ENCODE measurements at regions not wholly inside any gene's neighbourhood (a gene's known extent, or its start where the extent isn't known, plus 50 kb on each side); places are given as distances from the start of the nearest gene placed in this dataset.

DNA sequence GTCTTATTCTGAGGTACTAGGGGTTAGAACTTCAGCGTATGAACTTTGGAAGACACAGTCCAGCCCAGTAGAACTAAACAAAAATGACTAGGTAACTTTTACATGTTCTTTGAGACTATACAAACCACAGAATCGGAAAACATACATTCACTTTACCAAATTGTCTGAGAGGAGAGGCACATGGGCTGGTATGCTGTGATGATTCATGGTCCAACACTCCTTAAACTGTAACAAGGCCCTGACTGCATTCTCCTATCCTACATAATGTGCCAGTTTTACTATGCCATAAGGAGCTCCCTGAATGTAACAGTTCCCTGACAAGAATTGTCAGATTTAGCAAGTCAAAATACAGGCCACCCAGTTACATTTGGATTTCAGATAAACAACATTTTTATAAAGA lies 640.0 kb downstream of the RAB28 start (continued):
- TF ChIP-seq, protein P1, sequence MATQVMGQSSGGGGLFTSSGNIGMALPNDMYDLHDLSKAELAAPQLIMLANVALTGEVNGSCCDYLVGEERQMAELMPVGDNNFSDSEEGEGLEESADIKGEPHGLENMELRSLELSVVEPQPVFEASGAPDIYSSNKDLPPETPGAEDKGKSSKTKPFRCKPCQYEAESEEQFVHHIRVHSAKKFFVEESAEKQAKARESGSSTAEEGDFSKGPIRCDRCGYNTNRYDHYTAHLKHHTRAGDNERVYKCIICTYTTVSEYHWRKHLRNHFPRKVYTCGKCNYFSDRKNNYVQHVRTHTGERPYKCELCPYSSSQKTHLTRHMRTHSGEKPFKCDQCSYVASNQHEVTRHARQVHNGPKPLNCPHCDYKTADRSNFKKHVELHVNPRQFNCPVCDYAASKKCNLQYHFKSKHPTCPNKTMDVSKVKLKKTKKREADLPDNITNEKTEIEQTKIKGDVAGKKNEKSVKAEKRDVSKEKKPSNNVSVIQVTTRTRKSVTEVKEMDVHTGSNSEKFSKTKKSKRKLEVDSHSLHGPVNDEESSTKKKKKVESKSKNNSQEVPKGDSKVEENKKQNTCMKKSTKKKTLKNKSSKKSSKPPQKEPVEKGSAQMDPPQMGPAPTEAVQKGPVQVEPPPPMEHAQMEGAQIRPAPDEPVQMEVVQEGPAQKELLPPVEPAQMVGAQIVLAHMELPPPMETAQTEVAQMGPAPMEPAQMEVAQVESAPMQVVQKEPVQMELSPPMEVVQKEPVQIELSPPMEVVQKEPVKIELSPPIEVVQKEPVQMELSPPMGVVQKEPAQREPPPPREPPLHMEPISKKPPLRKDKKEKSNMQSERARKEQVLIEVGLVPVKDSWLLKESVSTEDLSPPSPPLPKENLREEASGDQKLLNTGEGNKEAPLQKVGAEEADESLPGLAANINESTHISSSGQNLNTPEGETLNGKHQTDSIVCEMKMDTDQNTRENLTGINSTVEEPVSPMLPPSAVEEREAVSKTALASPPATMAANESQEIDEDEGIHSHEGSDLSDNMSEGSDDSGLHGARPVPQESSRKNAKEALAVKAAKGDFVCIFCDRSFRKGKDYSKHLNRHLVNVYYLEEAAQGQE (IDR thresholded peaks at IDR 0.05; ENCODE audit: unreplicated experiment) = no peak
- TF ChIP-seq ZNF331 (CRISPR knock-in tag; IDR thresholded peaks at IDR 0.05; ENCODE audit: low read depth) (no peak), ZNF114 (CRISPR knock-in tag; IDR thresholded peaks at IDR 0.05) (no peak), CREB1 (CRISPR knock-in tag; IDR thresholded peaks at IDR 0.05; ENCODE audit: low read depth) (no peak)

DNA sequence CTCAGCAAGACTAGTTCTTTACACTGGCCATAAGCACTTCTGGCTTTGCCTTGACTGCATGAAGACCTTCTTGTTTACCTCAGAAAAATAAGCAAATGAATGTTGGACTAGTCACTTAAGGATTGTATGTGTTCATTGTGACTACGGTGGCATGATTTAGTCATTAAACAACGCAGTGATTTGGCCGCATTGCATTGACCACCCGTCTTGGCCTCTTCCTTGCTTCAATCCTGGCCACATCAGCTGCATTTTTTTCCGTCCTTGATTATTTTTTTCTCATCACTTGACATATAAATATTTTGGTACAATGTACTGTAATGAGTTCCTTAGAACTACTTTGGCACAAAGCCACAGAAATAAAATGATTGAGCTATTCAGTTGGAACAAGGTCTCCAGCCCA lies 656.2 kb downstream of the RAB28 start:
- H3K4me1 Mint-ChIP-seq = no peaks in the 10 kb centered on the region
- no peak overlapping the region for H3K27ac ChIP-seq (ENCODE audit: low read depth)
- H3K36me3 ChIP-seq (ENCODE audit: insufficient read depth) = no peaks in the 10 kb centered on the region
- DNase-seq (ENCODE audit: low spot score) = no peak
- H3K36me3 Mint-ChIP-seq (ENCODE audit: low read depth) = no peaks in the 10 kb centered on the region
- H3K27me3 Mint-ChIP-seq (ENCODE audit: insufficient read depth, low read depth, poor library complexity) = peaks cover 2% of the 10 kb centered on the region
- H3K9me2 ChIP-seq (ENCODE audit: insufficient read depth) = no peaks in the 10 kb centered on the region; the same call in 1 of the 2 replicates
- no peak overlapping the region for H3K27ac Mint-ChIP-seq
- H3F3A ChIP-seq (replicated peaks; ENCODE audit: low read depth) = no peaks in the 10 kb centered on the region
- H3K4me2 ChIP-seq = no peak overlapping the region
- no peaks in the 10 kb centered on the region for H3K9me3 Mint-ChIP-seq
- no peak for ATAC-seq
- no peaks in the 10 kb centered on the region for H3K4me1 ChIP-seq (ENCODE audit: insufficient read depth)
- H3K4me3 ChIP-seq = no peak overlapping the region
- no peaks in the 10 kb centered on the region for H3K79me2 ChIP-seq (replicated peaks; ENCODE audit: insufficient read depth)
- no peak overlapping the region for H3K4me3 Mint-ChIP-seq
- H4K20me1 ChIP-seq (replicated peaks; ENCODE audit: insufficient read depth) = no peaks in the 10 kb centered on the region
- no peak overlapping the region for H2AFZ ChIP-seq
- H3K27me3 ChIP-seq (ENCODE audit: insufficient read depth) = no peaks in the 10 kb centered on the region
- TF ChIP-seq, protein P1 (IDR thresholded peaks at IDR 0.05; ENCODE audit: unreplicated experiment) = no peak
- TF ChIP-seq, protein P2, sequence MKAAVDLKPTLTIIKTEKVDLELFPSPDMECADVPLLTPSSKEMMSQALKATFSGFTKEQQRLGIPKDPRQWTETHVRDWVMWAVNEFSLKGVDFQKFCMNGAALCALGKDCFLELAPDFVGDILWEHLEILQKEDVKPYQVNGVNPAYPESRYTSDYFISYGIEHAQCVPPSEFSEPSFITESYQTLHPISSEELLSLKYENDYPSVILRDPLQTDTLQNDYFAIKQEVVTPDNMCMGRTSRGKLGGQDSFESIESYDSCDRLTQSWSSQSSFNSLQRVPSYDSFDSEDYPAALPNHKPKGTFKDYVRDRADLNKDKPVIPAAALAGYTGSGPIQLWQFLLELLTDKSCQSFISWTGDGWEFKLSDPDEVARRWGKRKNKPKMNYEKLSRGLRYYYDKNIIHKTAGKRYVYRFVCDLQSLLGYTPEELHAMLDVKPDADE (IDR thresholded peaks at IDR 0.05) = no peak
- TF ChIP-seq CREB1 (CRISPR knock-in tag; IDR thresholded peaks at IDR 0.05; ENCODE audit: low read depth) = no peak
- TF ChIP-seq EZH2 (IDR thresholded peaks at IDR 0.05; ENCODE audit: low read depth, unreplicated experiment) = no peak
- TF ChIP-seq POLR2AphosphoS5 (IDR thresholded peaks at IDR 0.05; ENCODE audit: low read depth) = no peak
- TF ChIP-seq EZH2phosphoT487 (IDR thresholded peaks at IDR 0.05; ENCODE audit: unreplicated experiment) = no peak
- no peak for TF ChIP-seq JUNB (IDR thresholded peaks at IDR 0.05; ENCODE audit: unreplicated experiment)
- TF ChIP-seq ZNF114 (CRISPR knock-in tag; IDR thresholded peaks at IDR 0.05) = no peak
- TF ChIP-seq, protein P3, sequence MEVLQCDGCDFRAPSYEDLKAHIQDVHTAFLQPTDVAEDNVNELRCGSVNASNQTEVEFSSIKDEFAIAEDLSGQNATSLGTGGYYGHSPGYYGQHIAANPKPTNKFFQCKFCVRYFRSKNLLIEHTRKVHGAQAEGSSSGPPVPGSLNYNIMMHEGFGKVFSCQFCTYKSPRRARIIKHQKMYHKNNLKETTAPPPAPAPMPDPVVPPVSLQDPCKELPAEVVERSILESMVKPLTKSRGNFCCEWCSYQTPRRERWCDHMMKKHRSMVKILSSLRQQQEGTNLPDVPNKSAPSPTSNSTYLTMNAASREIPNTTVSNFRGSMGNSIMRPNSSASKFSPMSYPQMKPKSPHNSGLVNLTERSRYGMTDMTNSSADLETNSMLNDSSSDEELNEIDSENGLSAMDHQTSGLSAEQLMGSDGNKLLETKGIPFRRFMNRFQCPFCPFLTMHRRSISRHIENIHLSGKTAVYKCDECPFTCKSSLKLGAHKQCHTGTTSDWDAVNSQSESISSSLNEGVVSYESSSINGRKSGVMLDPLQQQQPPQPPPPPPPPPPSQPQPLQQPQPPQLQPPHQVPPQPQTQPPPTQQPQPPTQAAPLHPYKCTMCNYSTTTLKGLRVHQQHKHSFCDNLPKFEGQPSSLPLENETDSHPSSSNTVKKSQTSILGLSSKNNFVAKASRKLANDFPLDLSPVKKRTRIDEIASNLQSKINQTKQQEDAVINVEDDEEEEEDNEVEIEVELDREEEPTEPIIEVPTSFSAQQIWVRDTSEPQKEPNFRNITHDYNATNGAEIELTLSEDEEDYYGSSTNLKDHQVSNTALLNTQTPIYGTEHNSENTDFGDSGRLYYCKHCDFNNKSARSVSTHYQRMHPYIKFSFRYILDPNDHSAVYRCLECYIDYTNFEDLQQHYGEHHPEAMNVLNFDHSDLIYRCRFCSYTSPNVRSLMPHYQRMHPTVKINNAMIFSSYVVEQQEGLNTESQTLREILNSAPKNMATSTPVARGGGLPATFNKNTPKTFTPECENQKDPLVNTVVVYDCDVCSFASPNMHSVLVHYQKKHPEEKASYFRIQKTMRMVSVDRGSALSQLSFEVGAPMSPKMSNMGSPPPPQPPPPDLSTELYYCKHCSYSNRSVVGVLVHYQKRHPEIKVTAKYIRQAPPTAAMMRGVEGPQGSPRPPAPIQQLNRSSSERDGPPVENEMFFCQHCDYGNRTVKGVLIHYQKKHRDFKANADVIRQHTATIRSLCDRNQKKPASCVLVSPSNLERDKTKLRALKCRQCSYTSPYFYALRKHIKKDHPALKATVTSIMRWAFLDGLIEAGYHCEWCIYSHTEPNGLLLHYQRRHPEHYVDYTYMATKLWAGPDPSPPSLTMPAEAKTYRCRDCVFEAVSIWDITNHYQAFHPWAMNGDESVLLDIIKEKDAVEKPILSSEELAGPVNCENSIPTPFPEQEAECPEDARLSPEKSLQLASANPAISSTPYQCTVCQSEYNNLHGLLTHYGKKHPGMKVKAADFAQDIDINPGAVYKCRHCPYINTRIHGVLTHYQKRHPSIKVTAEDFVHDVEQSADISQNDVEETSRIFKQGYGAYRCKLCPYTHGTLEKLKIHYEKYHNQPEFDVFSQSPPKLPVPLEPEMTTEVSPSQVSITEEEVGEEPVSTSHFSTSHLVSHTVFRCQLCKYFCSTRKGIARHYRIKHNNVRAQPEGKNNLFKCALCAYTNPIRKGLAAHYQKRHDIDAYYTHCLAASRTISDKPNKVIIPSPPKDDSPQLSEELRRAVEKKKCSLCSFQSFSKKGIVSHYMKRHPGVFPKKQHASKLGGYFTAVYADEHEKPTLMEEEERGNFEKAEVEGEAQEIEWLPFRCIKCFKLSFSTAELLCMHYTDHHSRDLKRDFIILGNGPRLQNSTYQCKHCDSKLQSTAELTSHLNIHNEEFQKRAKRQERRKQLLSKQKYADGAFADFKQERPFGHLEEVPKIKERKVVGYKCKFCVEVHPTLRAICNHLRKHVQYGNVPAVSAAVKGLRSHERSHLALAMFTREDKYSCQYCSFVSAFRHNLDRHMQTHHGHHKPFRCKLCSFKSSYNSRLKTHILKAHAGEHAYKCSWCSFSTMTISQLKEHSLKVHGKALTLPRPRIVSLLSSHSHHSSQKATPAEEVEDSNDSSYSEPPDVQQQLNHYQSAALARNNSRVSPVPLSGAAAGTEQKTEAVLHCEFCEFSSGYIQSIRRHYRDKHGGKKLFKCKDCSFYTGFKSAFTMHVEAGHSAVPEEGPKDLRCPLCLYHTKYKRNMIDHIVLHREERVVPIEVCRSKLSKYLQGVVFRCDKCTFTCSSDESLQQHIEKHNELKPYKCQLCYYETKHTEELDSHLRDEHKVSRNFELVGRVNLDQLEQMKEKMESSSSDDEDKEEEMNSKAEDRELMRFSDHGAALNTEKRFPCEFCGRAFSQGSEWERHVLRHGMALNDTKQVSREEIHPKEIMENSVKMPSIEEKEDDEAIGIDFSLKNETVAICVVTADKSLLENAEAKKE (CRISPR knock-in tag; IDR thresholded peaks at IDR 0.05) = no peak
- TF ChIP-seq ZNF331 (CRISPR knock-in tag; IDR thresholded peaks at IDR 0.05; ENCODE audit: low read depth) = no peak
- TF ChIP-seq STAT1 (IDR thresholded peaks at IDR 0.05; ENCODE audit: unreplicated experiment) = no peak
